GM12874 (cell line): ENCODE measurements at regions not wholly inside any gene's neighbourhood (a gene's known extent, or its start where the extent isn't known, plus 50 kb on each side); places are given as distances from the start of the nearest gene placed in this dataset.

Source experiments
- CTCF ChIP-seq: IDR thresholded peaks from 2 replicates; pipeline ENCODE4 v1.5.1; 2011; ENCODE audit warnings: low read depth, mild to moderate bottlenecking, control low read depth, low read length, moderate library complexity; ENCODE audit not compliant: insufficient read depth

GRCh38 chr10:9195385-9195784, 1140.9 kb downstream of the GATA3 start:
- TF ChIP-seq CTCF, result no peak

- TF ChIP-seq CTCF, result no peak
Observed at GRCh38 chr10:9198611-9199010, 1144.1 kb downstream of the GATA3 start.

GRCh38 chr10:9205558-9205957, 1151.1 kb downstream of the GATA3 start:
- no peak for TF ChIP-seq CTCF

GRCh38 chr10:9209105-9209798, 1154.8 kb downstream of the GATA3 start:
- peak; percentile 78 for TF ChIP-seq CTCF

- TF ChIP-seq CTCF, result no peak
Observed at GRCh38 chr10:9211228-9211627, 1156.7 kb downstream of the GATA3 start.

GRCh38 chr10:9214618-9215017, 1160.1 kb downstream of the GATA3 start:
- TF ChIP-seq CTCF, result no peak

- no peak for TF ChIP-seq CTCF
Observed at GRCh38 chr10:9215121-9215520, 1160.6 kb downstream of the GATA3 start.
